HFFc6 (cell line): ENCODE measurements at regions not wholly inside any gene's neighbourhood (a gene's known extent, or its start where the extent isn't known, plus 50 kb on each side); places are given as distances from the start of the nearest gene placed in this dataset.

Source experiments
- DNase-seq: peaks from one replicate; pipeline ENCODE4 v3.0.0-alpha.2; 2018
- H3K27ac Mint-ChIP-seq: 2 replicates; pipeline ENCODE4 v1.8.0; 2020; ENCODE audit warnings: mild to moderate bottlenecking, mixed read lengths
- H3K27me3 Mint-ChIP-seq: 2 replicates; pipeline ENCODE4 v1.8.0; 2021; ENCODE audit warnings: mild to moderate bottlenecking, moderate library complexity, mixed read lengths; ENCODE audit not compliant: insufficient read depth
- H3K36me3 Mint-ChIP-seq: 2 replicates; pipeline ENCODE4 v1.8.0; 2021; ENCODE audit warnings: low read depth, mixed read lengths
- H3K4me1 Mint-ChIP-seq: 2 replicates; pipeline ENCODE4 v1.8.0; 2020; ENCODE audit warnings: low read depth, mixed read lengths
- H3K4me3 Mint-ChIP-seq: 2 replicates; pipeline ENCODE4 v1.8.0; 2020; ENCODE audit warnings: mild to moderate bottlenecking, moderate library complexity, mixed read lengths
- H3K9me3 Mint-ChIP-seq: 2 replicates; pipeline ENCODE4 v1.8.0; 2020; ENCODE audit warnings: mild to moderate bottlenecking, mixed read lengths
- CTCF ChIP-seq: fragments of 200-600 bp; sonication (generic); IDR thresholded peaks from 2 replicates; pipeline ENCODE4 v1.5.0; 2021; ENCODE audit warnings: antibody characterized with exemption, mild to moderate bottlenecking

- H3K9me3 Mint-ChIP-seq = peaks cover 5% of the 10 kb centered on the region; the same call in 1 of the 2 replicates
- TF ChIP-seq CTCF = no peak
- DNase-seq = no peak
- H3K4me1 Mint-ChIP-seq = no peaks in the 10 kb centered on the region
- no peaks in the 10 kb centered on the region for H3K36me3 Mint-ChIP-seq
- no peak overlapping the region for H3K27ac Mint-ChIP-seq
- H3K4me3 Mint-ChIP-seq = no peak overlapping the region
- H3K27me3 Mint-ChIP-seq = peaks cover 3% of the 10 kb centered on the region; the same call in 1 of the 2 replicates
These were observed 84.2 kb upstream of the ASAP2 start for GRCh38 chr2:9122367-9122766.

- Mint-ChIP-seq H3K36me3 (no peaks in the 10 kb centered on the region), H3K9me3 (no peaks in the 10 kb centered on the region), H3K27me3 (peaks cover 3% of the 10 kb centered on the region; the same call in 1 of the 2 replicates)
These were observed 88.1 kb upstream of the ASAP2 start for GRCh38 chr2:9118383-9118960.

GRCh38 chr2:9115229-9115628, 91.4 kb upstream of the ASAP2 start:
- Mint-ChIP-seq H3K9me3 (no peaks in the 10 kb centered on the region), H3K27ac (no peak overlapping the region), H3K4me1 (peaks cover 36% of the 10 kb centered on the region), H3K27me3 (peaks cover 5% of the 10 kb centered on the region), H3K36me3 (no peaks in the 10 kb centered on the region), H3K4me3 (no peak overlapping the region)
- DNase-seq = no peak
- no peak for TF ChIP-seq CTCF

More at GRCh38 chr2:9118383-9118960, 88.1 kb upstream of the ASAP2 start:
- H3K4me1 Mint-ChIP-seq = peaks cover 8% of the 10 kb centered on the region
- H3K4me3 Mint-ChIP-seq = no peak overlapping the region
- no peak overlapping the region for H3K27ac Mint-ChIP-seq
- DNase-seq = no peak
- no peak for TF ChIP-seq CTCF

GRCh38 chr2:9114458-9114857, 92.2 kb upstream of the ASAP2 start:
- Mint-ChIP-seq H3K27me3 (peaks cover 1% of the 10 kb centered on the region), H3K9me3 (no peaks in the 10 kb centered on the region), H3K4me1 (peaks cover 36% of the 10 kb centered on the region), H3K36me3 (no peaks in the 10 kb centered on the region), H3K4me3 (no peak overlapping the region), H3K27ac (no peak overlapping the region)
- no peak for DNase-seq
- no peak for TF ChIP-seq CTCF

- Mint-ChIP-seq H3K4me1 (peaks cover 36% of the 10 kb centered on the region), H3K36me3 (no peaks in the 10 kb centered on the region), H3K27me3 (peaks cover 1% of the 10 kb centered on the region; the same call in 1 of the 2 replicates), H3K9me3 (no peaks in the 10 kb centered on the region), H3K4me3 (no peak overlapping the region), H3K27ac (peak overlapping the region; percentile 95)
- no peak for DNase-seq
- TF ChIP-seq CTCF = peak; percentile 11; the same call in 1 of the 2 replicates
These were observed 92.7 kb upstream of the ASAP2 start for GRCh38 chr2:9113916-9114315.
